Tibial nerve (tissue), 4 donors: ENCODE measurements at regions not wholly inside any gene's neighbourhood (a gene's known extent, or its start where the extent isn't known, plus 50 kb on each side); places are given as distances from the start of the nearest gene placed in this dataset.
"Not testable (repeated sequence)": the region's sequence is repeated elsewhere in the genome, so short reads cannot be mapped to it uniquely, and the experiment has no call there.

ENCODE experiments used
- DNase-seq, 2 donors: peaks; one replicate each; pipeline ENCODE4 v3.0.0-alpha.2; 2019; ENCODE audit warnings: low spot score in 2 of 2
- H3K27ac ChIP-seq, 4 donors: fragments of 200-600 bp; sonication (generic) in 3 of 4; one replicate each; pipeline ENCODE4 v1.5.1; 2017 to 2019; ENCODE audit warnings: mild to moderate bottlenecking in 1 of 4
- H3K27me3 ChIP-seq, 2 donors: fragments of 200-600 bp; sonication (generic) in 1 of 2; one replicate each; pipeline versions ENCODE4 v1.5.1 to v1.6.0; 2017 to 2019
- H3K36me3 ChIP-seq, 3 donors: fragments of 200-600 bp; sonication (generic); one replicate each; pipeline ENCODE4 v1.5.1; 2018 to 2019
- H3K4me1 ChIP-seq, 4 donors: fragments of 200-600 bp; sonication (generic) in 3 of 4; one replicate each; pipeline ENCODE4 v1.5.1; 2017 to 2019
- H3K4me3 ChIP-seq, 4 donors: fragments of 200-600 bp; sonication (generic) in 3 of 4; one replicate each; pipeline ENCODE4 v1.5.1; 2017 to 2019; ENCODE audit warnings: mild to moderate bottlenecking in 1 of 4, moderate library complexity in 1 of 4
- H3K9me3 ChIP-seq, 4 donors: fragments of 200-600 bp; sonication (generic) in 3 of 4; one replicate each; pipeline ENCODE4 v1.5.1; 2017 to 2019
- CTCF ChIP-seq, 5 experiments: fragments of 200-600 bp in 3 of 5; fragments of 450-650 bp in 2 of 5; sonication (generic) in 3 of 5; IDR thresholded peaks; one replicate each; pipeline ENCODE4 v1.5.1; 2016 to 2019; ENCODE audit warnings: antibody characterized with exemption in 5 of 5, mild to moderate bottlenecking in 3 of 5, moderate library complexity in 2 of 5
- EP300 ChIP-seq, 2 donors: sonication (generic); formaldehyde crosslinking; IDR thresholded peaks; one replicate each; pipeline ENCODE4 v1.6.1; 2017; ENCODE audit warnings: antibody characterized with exemption in 2 of 2, mild to moderate bottlenecking in 1 of 2
- POLR2A ChIP-seq, 2 donors: fragments of 450-650 bp; IDR thresholded peaks; one replicate each; pipeline ENCODE4 v1.6.1; 2017; ENCODE audit warnings: antibody characterized with exemption in 2 of 2, mild to moderate bottlenecking in 2 of 2, moderate library complexity in 2 of 2
- WGBS, 2 donors: methylation state at CpG; one replicate each; pipeline ENCODE4 v1.1.5; 2018; 5-methylcytosine and 5-hydroxymethylcytosine counted together

- WGBS, 2 donors = 68 to 73% methylated on average over 2 of the region's 2 CpGs
- Histone ChIP-seq H3K9me3 (no peaks in the 10 kb centered on the region), H3K4me1 (no peaks in the 10 kb centered on the region), H3K4me3 (no peak overlapping the region), H3K27me3 (no peaks in the 10 kb centered on the region), H3K27ac (no peak overlapping the region), H3K36me3 (no peaks in the 10 kb centered on the region)
- TF ChIP-seq CTCF (IDR thresholded peaks at IDR 0.05) (no peak), EP300 (IDR thresholded peaks at IDR 0.05) (no peak), POLR2A (IDR thresholded peaks at IDR 0.05) (no peak)
- no peak for DNase-seq
Observed at GRCh38 chrX:45428831-45429230, 228.2 kb upstream of the DIPK2B start.

- DNase-seq = no peak
- Histone ChIP-seq H3K9me3 (no peaks in the 10 kb centered on the region), H3K27ac (no peak overlapping the region), H3K4me1 (no peaks in the 10 kb centered on the region), H3K27me3 (no peaks in the 10 kb centered on the region), H3K36me3 (no peaks in the 10 kb centered on the region), H3K4me3 (no peak overlapping the region)
- TF ChIP-seq CTCF (IDR thresholded peaks at IDR 0.05) = no peak
- no peak for TF ChIP-seq POLR2A (IDR thresholded peaks at IDR 0.05)
- TF ChIP-seq EP300 (IDR thresholded peaks at IDR 0.05) = no peak
Observed at GRCh38 chrX:45424326-45424725, 223.7 kb upstream of the DIPK2B start.

DNA sequence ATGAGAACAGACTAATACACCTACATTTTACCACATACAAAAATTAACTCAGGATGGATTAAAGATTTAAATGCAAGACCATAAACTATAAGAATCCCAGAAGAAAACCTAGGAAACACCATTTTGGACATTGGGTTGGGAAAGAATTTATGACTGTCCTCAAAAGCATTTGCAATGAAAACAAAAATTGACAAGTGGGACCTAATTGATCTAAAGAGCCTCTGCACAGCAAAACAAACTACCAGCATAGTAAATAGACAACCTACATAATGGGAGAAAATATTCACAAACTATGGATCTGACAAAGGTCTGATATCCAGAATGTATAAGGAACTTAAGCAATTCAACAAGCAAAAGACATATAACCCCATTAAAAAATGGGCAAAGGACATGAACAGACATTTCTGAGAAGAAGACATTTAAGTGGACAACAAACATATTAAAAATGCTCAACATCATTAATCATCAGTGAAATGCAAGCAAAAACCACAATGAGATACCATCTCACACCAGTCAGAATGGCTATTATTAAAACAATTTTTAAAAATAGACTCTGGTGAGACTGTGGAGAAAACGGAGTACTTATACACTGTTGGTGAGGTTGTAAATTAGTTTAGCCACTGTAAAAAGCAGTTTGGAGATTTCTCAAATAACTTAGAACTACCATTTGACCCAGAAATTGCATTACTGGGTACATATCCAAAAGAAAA is 221.7 kb upstream of the DIPK2B start:
- no peaks in the 10 kb centered on the region for H3K9me3 ChIP-seq
- H3K4me3 ChIP-seq = no peak overlapping the region
- H3K36me3 ChIP-seq = no peaks in the 10 kb centered on the region
- DNase-seq = no peak
- 54 to 59% methylated on average over 1 of the region's 1 CpG for WGBS, 2 donors
- H3K27ac ChIP-seq = no peak overlapping the region
- no peak for TF ChIP-seq CTCF (IDR thresholded peaks at IDR 0.05)
- TF ChIP-seq POLR2A (IDR thresholded peaks at IDR 0.05) = no peak
- H3K4me1 ChIP-seq = no peaks in the 10 kb centered on the region
- H3K27me3 ChIP-seq = no peaks in the 10 kb centered on the region

DNA sequence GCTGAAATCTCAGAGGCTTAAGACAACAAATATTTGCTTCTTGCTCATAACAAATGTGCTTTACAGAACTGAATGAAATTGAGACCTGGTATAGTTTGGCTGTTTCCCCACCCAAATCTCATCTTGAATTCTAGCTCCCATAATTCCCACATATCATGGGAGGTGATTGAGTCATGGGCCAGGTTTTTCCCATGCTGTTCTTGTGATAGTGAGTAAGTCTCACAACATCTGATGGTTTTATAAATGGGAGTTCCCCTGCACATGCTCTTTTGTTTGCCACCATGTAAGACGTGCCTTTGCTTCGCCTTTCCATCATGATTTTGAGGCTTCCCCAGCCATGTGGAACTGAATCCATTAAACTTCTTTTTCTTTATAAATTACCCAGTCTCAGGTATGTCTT is 221.1 kb upstream of the DIPK2B start:
- TF ChIP-seq CTCF (IDR thresholded peaks at IDR 0.05) = no peak
- no peak for TF ChIP-seq POLR2A (IDR thresholded peaks at IDR 0.05)
- TF ChIP-seq EP300 (IDR thresholded peaks at IDR 0.05) = no peak
- H3K4me1 ChIP-seq = no peaks in the 10 kb centered on the region
- DNase-seq = no peak
- no peaks in the 10 kb centered on the region for H3K27me3 ChIP-seq
- H3K9me3 ChIP-seq = no peaks in the 10 kb centered on the region
- 75 to 84% methylated on average over 2 of the region's 2 CpGs for WGBS, 2 donors
- H3K4me3 ChIP-seq = no peak overlapping the region
- no peak overlapping the region for H3K27ac ChIP-seq
- no peaks in the 10 kb centered on the region for H3K36me3 ChIP-seq

GRCh38 chrX:45404206-45404605 is 203.5 kb upstream of the DIPK2B start:
- Histone ChIP-seq H3K4me3 (no peak overlapping the region), H3K36me3 (no peaks in the 10 kb centered on the region), H3K27me3 (no peaks in the 10 kb centered on the region), H3K27ac (no peak overlapping the region), H3K9me3 (peaks cover 0 to 4% (median 0%) of the 10 kb centered on the region in 4 donors), H3K4me1 (no peaks in the 10 kb centered on the region)
- DNase-seq = no peak
- TF ChIP-seq POLR2A (IDR thresholded peaks at IDR 0.05) = no peak
- WGBS, 2 donors = 87 to 92% methylated on average over 2 to 3 of the region's 3 CpGs

DNA sequence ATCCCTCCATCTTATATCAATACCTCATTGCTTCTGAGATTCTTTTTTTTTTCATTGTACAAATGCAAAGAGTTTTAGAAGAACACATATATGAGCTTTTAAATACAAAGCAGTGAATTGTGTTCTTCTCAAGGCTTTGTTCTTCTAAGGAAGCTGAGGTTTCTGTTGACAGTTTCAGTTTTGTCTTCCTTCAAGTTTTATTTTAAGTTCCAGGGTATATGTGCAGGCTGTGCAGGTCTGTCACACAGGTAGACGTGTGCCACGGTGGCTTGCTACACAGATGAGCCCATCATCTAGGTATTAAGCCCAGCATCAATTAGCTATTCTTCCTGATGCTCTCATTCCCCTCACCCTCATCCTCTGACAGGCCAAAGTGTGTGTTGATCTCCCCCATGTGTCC is 201.2 kb upstream of the DIPK2B start:
- WGBS, 2 donors = 40 to 79% methylated on average over 2 of the region's 2 CpGs
- no peak for DNase-seq
- Histone ChIP-seq H3K36me3 (no peaks in the 10 kb centered on the region), H3K4me3 (no peak overlapping the region), H3K27me3 (no peaks in the 10 kb centered on the region), H3K27ac (no peak overlapping the region), H3K4me1 (no peaks in the 10 kb centered on the region), H3K9me3 (peaks cover 0 to 4% (median 1%) of the 10 kb centered on the region in 4 donors)
- TF ChIP-seq POLR2A (IDR thresholded peaks at IDR 0.05) = no peak
- TF ChIP-seq EP300 (IDR thresholded peaks at IDR 0.05) = no peak
- no peak for TF ChIP-seq CTCF (IDR thresholded peaks at IDR 0.05)

DNA sequence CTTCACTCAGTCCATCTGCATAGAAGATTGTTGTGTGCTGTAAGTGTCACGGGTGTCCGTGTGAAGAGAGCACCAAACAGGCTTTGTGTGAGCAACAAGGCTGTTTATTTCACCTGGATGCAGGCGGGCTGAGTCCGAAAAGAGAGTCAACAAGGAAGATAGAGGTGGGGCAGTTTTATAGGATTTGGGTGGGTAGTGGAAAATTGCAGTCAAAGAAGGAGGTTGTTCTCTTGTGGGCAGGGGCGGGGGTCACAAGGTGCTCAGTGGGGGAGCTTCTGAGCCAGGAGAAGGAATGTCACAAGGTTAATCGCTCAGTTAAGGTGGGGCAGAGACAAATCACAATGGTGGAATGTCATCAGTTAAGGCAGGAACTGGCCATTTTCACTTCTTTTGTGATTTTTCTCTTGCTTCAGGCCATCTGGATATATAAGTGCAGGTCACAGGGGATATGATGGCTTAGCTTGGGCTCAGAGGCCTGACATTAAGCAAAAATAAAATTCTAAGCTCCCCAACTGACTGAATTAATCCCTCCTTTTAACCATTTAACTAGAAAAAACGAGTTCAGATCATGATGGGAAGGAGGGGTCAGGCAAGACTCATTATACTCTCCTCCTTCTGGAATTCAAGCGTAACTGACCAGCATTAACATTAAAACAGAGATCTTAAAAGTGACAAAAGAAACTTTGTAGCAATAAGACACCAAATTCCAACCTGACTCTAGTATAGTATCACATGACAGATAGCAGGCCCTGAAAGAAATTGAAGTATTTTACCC is 200.5 kb upstream of the DIPK2B start:
- not testable (repeated sequence) for H3K27me3 ChIP-seq, H3K4me3 ChIP-seq, H3K27ac ChIP-seq, DNase-seq, H3K4me1 ChIP-seq, H3K36me3 ChIP-seq
- peaks cover 0 to 11% (median 3%) of the 10 kb centered on the region in 4 donors for H3K9me3 ChIP-seq
- 47 to 58% methylated on average over 8 of the region's 8 CpGs for WGBS, 2 donors
